H9 (cell line): ENCODE measurements at regions not wholly inside any gene's neighbourhood (a gene's known extent, or its start where the extent isn't known, plus 50 kb on each side); places are given as distances from the start of the nearest gene placed in this dataset.
A peak's percentile ranks its signal among the peaks of the same experiment; 100 is the strongest.

Source experiments
- DNase-seq: peaks from one replicate; pipeline ENCODE4 v3.0.0-alpha.2; 2017
- H2AFZ ChIP-seq: one replicate; pipeline ENCODE4 v1.6.1; 2013; ENCODE audit warnings: mild to moderate bottlenecking, low read length, control low read depth, moderate library complexity
- H2AK5ac ChIP-seq: 2 replicates; pipeline ENCODE4 v1.6.1; 2013; ENCODE audit warnings: low read length, control low read depth, mixed read lengths; ENCODE audit not compliant: insufficient read length
- H2BK120ac ChIP-seq: one replicate; pipeline ENCODE4 v1.6.1; 2013; ENCODE audit warnings: low read depth, mild to moderate bottlenecking, low read length, control low read depth, inconsistent platforms; ENCODE audit not compliant: poor library complexity, severe bottlenecking
- H2BK12ac ChIP-seq: 2 replicates; pipeline ENCODE4 v1.6.1; 2013; ENCODE audit warnings: low read length, control low read depth, mixed read lengths, low read depth; ENCODE audit not compliant: insufficient read length
- H2BK15ac ChIP-seq: 2 replicates; pipeline ENCODE4 v1.6.1; 2013; ENCODE audit warnings: low read depth, low read length, control low read depth
- H2BK20ac ChIP-seq: one replicate; pipeline ENCODE4 v1.6.1; 2013; ENCODE audit warnings: low read depth, mild to moderate bottlenecking, low read length, control low read depth, inconsistent platforms; ENCODE audit not compliant: poor library complexity, severe bottlenecking
- H2BK5ac ChIP-seq: 2 replicates; pipeline ENCODE4 v1.6.1; 2013; ENCODE audit warnings: low read length, control low read depth, mixed read lengths; ENCODE audit not compliant: insufficient read length
- H3K14ac ChIP-seq: 2 replicates; pipeline ENCODE4 v1.6.1; 2013; ENCODE audit warnings: low read length, control low read depth; ENCODE audit not compliant: insufficient read depth
- H3K18ac ChIP-seq: 2 replicates; pipeline ENCODE4 v1.6.1; 2013; ENCODE audit warnings: low read depth, mild to moderate bottlenecking, mixed read lengths, low read length, control low read depth; ENCODE audit not compliant: insufficient read length
- H3K23ac ChIP-seq: 2 replicates; pipeline ENCODE4 v1.6.1; 2013; ENCODE audit warnings: low read length, control low read depth, mixed read lengths, low read depth; ENCODE audit not compliant: insufficient read length
- H3K23me2 ChIP-seq: 2 replicates; pipeline ENCODE4 v1.6.1; 2013; ENCODE audit warnings: low read depth, mild to moderate bottlenecking, mixed read lengths, low read length, control low read depth; ENCODE audit not compliant: insufficient read length, poor library complexity, severe bottlenecking
- H3K27ac ChIP-seq: 2 replicates; pipeline ENCODE4 v1.5.1; 2013; ENCODE audit warnings: low read length, control low read depth, mixed read lengths, low read depth; ENCODE audit not compliant: insufficient read length
- H3K27me3 ChIP-seq: 2 replicates; pipeline ENCODE4 v1.6.1; 2013; ENCODE audit warnings: low read length, control low read depth, inconsistent platforms; ENCODE audit not compliant: insufficient read depth
- H3K4ac ChIP-seq: 2 replicates; pipeline ENCODE4 v1.6.1; 2013; ENCODE audit warnings: low read depth, mild to moderate bottlenecking, control low read depth, inconsistent platforms, low read length, moderate library complexity
- H3K4me1 ChIP-seq: 2 replicates; pipeline ENCODE4 v1.6.1; 2013; ENCODE audit warnings: low read length, control low read depth, inconsistent platforms; ENCODE audit not compliant: insufficient read depth
- H3K4me2 ChIP-seq: 2 replicates; pipeline ENCODE4 v1.6.1; 2013; ENCODE audit warnings: low read length, control low read depth, mixed read lengths; ENCODE audit not compliant: insufficient read length, insufficient read depth
- H3K56ac ChIP-seq: 2 replicates; pipeline ENCODE4 v1.6.1; 2013; ENCODE audit warnings: low read depth, mild to moderate bottlenecking, mixed read lengths, low read length, control low read depth; ENCODE audit not compliant: insufficient read length
- H3K79me1 ChIP-seq: 2 replicates; pipeline ENCODE4 v1.6.1; 2013; ENCODE audit warnings: low read depth, mild to moderate bottlenecking, moderate library complexity, low read length, control low read depth, inconsistent platforms; ENCODE audit not compliant: insufficient read depth, poor library complexity, severe bottlenecking
- H3K79me2 ChIP-seq: 2 replicates; pipeline ENCODE4 v1.6.1; 2013; ENCODE audit warnings: low read length, control low read depth, inconsistent platforms; ENCODE audit not compliant: insufficient read depth
- H3K9ac ChIP-seq: 2 replicates; pipeline ENCODE4 v1.6.1; 2013; ENCODE audit warnings: low read length, control low read depth, mixed read lengths; ENCODE audit not compliant: insufficient read length; ENCODE audit errors: extremely low read depth
- H3K9me3 ChIP-seq: one replicate; pipeline ENCODE4 v1.6.1; 2013; ENCODE audit warnings: low read depth, low read length, inconsistent platforms; ENCODE audit not compliant: control insufficient read depth
- H3T11ph ChIP-seq: one replicate; pipeline ENCODE4 v1.6.1; 2013; ENCODE audit warnings: mild to moderate bottlenecking, low read length, control low read depth, inconsistent platforms
- H4K20me1 ChIP-seq: one replicate; pipeline ENCODE4 v1.6.1; 2013; ENCODE audit not compliant: control insufficient read depth, insufficient read length, insufficient read depth
- H4K5ac ChIP-seq: 2 replicates; pipeline ENCODE4 v1.6.1; 2013; ENCODE audit warnings: low read depth, mild to moderate bottlenecking, mixed read lengths, low read length, control low read depth; ENCODE audit not compliant: insufficient read length
- H4K8ac ChIP-seq: replicated peaks from 2 replicates; pipeline ENCODE4 v1.6.1; 2013; ENCODE audit warnings: low read length, control low read depth, mixed read lengths, low read depth; ENCODE audit not compliant: insufficient read length
- H4K91ac ChIP-seq: 2 replicates; pipeline ENCODE4 v1.6.1; 2013; ENCODE audit warnings: low read depth, mild to moderate bottlenecking, moderate library complexity, mixed read lengths, low read length, control low read depth; ENCODE audit not compliant: insufficient read length
- H3K27ac Mint-ChIP-seq, 3 experiments: 2 replicates in 2 of 3; 3 replicates in 1 of 3; pipeline ENCODE4 v1.8.0; 2020 to 2021; ENCODE audit warnings: mixed read lengths in 3 of 3, mild to moderate bottlenecking in 1 of 3, moderate library complexity in 1 of 3
- H3K27me3 Mint-ChIP-seq: 2 replicates; pipeline ENCODE4 v1.8.0; 2021; ENCODE audit warnings: low read depth, mild to moderate bottlenecking, moderate library complexity, mixed read lengths
- H3K36me3 Mint-ChIP-seq, 3 experiments: 2 replicates in 2 of 3; 3 replicates in 1 of 3; pipeline ENCODE4 v1.8.0; 2020 to 2021; ENCODE audit warnings: low read depth in 3 of 3, mixed read lengths in 3 of 3; ENCODE audit not compliant: insufficient read depth in 1 of 3
- H3K4me1 Mint-ChIP-seq, 2 experiments: 2 replicates each; pipeline ENCODE4 v1.8.0; 2020; ENCODE audit warnings: mixed read lengths in 2 of 2
- H3K4me3 Mint-ChIP-seq, 2 experiments: 2 replicates in 1 of 2; 3 replicates in 1 of 2; pipeline ENCODE4 v1.8.0; 2020 to 2021; ENCODE audit warnings: mild to moderate bottlenecking in 2 of 2, mixed read lengths in 2 of 2, moderate library complexity in 1 of 2
- H3K9me3 Mint-ChIP-seq, 2 experiments: 2 replicates in 1 of 2; 3 replicates in 1 of 2; pipeline ENCODE4 v1.8.0; 2020; ENCODE audit warnings: mild to moderate bottlenecking in 2 of 2, mixed read lengths in 2 of 2, moderate library complexity in 1 of 2
- CTCF ChIP-seq: fragments of 200-600 bp; sonication (generic); conservative IDR thresholded peaks from 3 replicates; pipeline ENCODE4 v1.8.0; 2021; ENCODE audit warnings: antibody characterized with exemption, mild to moderate bottlenecking
- WGBS: extraction: QIAGEN DNeasy Blood & Tissue Kit; methylation state at CpG from one replicate; pipeline ENCODE4 v1.1.7; 2013; ENCODE audit warnings: missing lambda C conversion rate, low lambda C conversion rate, mixed read lengths; ENCODE audit not compliant: insufficient read length; ENCODE audit errors: extremely low coverage; 5-methylcytosine and 5-hydroxymethylcytosine counted together

GRCh38 chr5:1720396-1721110 is 79.1 kb downstream of the MRPL36 start:
- Histone ChIP-seq H4K5ac (no peak overlapping the region), H2BK12ac (no peak overlapping the region), H4K8ac (no peak overlapping the region), H2AK5ac (no peak overlapping the region), H3K79me2 (no peaks in the 10 kb centered on the region), H2BK5ac (no peak overlapping the region), H3K14ac (no peak overlapping the region), H2BK120ac (no peak overlapping the region), H3K9ac (no peak overlapping the region), H2AFZ (no peak overlapping the region), H3K56ac (no peak overlapping the region), H4K20me1 (no peaks in the 10 kb centered on the region), H3K4ac (no peak overlapping the region), H3K27ac (no peak overlapping the region), H2BK20ac (no peak overlapping the region), H4K91ac (no peak overlapping the region), H3T11ph (no peak overlapping the region), H3K4me1 (no peaks in the 10 kb centered on the region), H3K9me3 (peaks cover 9% of the 10 kb centered on the region), H3K18ac (no peak overlapping the region), H3K4me2 (no peak overlapping the region), H3K27me3 (no peaks in the 10 kb centered on the region), H3K23me2 (no peaks in the 10 kb centered on the region), H3K79me1 (no peaks in the 10 kb centered on the region), H2BK15ac (no peak overlapping the region), H3K23ac (no peak overlapping the region)
- Mint-ChIP-seq H3K4me3 (no peak overlapping the region), H3K4me1 (peaks cover 4 to 11% of the 10 kb centered on the region in 2 experiments), H3K9me3 (peaks cover 24 to 29% of the 10 kb centered on the region in 2 experiments), H3K36me3 (peaks cover 13 to 26% (median 21%) of the 10 kb centered on the region in 3 experiments), H3K27me3 (peaks cover 25% of the 10 kb centered on the region), H3K27ac (peak overlapping the region in 1 of 3 experiments; percentile 13; a peak in 1 of 7 replicates)
- DNase-seq: peak; percentile 8
- no CpG with 5 or more reads among the region's 21 CpGs for WGBS
- TF ChIP-seq CTCF: no peak
